ENCODE measurements at regions not wholly inside any gene's neighbourhood (a gene's known extent, or its start where the extent isn't known, plus 50 kb on each side); places are given as distances from the start of the nearest gene placed in this dataset.

DNA sequence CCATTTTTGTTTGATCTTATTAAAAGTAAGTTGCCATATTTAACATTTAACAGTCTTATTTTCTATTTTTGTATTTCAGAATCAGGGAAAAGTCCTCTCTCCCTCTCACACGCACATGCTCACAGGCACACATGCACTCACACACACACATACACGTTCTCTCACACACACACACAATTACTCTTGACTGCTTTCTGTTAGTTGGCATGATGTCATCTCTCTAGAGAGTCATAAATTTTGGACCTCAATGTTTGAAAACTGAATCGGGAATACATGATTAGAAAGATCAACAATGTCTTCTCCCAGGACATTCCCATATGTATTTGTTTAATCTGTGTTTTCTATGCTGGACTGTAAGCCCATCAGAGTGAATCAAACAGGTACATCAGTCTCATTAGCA, 165.7 kb upstream of the AHR start:
- DNase-seq: peak in 1 of 3 experiments; percentile 30

DNA sequence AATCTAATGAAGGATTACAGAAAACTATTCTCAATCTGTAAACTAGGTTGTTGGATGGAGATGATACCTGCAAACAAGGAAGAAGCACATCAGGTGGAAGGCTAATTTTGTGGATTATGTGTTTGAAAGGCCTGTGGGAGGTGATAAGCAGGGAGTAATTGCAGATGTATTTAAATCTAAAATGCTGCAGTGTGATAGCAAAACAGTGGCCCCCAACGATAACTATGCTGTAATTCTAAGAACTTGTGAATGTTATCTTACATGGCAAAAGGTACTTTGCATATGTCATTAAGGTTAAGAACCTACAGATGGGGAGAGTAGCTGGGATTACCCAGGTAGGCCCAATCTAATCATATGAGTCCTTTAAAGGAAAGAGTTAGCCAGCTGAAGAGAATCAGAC, 164.5 kb upstream of the AHR start:
- DNase-seq: no peak

DNA sequence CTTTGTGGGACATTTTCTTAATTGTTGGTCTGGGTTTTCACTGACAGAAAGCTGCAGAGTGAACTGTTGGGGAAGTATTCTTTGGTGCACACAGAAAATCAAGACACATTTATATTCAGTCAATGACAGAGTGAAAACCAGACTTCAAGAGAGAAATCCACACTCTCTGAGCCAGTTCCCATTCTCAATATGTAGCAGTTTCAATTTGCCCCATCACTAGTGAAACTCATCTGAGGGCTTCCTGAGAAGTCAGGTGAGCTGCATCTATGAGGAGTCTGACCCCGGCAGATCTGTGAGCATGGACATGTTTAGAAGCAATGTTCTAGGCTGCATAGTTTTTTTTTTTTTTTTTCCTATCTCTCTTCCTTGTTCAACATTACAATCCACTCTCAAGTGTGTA, 163.7 kb upstream of the AHR start:
- DNase-seq: no peak

DNA sequence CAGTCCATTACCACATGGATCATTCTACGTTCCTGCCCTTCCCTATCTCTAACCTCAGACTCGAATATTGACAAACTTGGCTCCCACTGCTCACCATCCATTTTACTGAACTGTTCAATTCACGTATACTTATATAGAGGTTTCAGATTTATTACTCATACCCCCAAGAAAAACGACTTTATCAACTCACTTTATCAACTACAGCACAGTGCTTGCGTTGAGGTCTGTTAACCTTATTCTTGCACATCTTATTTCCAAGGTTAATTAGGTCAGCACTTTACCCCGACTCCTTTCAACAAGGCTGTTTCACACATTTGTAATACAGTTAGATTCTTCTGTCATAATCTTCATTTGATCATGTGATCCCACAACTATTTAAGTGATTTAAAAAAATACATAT, 162.3 kb upstream of the AHR start:
- no peak for DNase-seq

DNA sequence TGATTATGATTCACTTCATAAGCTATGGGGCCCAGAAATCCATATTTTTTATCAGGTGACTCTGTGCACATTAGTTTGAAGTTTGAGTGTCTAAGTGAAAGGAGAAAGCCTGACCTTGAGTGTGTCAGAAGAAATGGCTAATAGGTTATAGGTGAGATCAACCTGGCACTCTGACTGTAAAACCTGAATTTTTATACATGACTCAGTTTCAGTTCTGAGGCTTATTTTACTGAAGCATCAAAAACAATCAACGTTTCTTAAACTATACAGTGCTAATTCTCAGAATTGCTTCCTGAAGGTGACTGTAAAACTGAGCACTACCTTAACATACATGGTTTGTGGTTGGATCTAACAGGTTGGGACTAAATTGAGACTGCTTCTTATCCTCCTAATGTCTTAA, 159.4 kb upstream of the AHR start:
- no peak for DNase-seq

DNA sequence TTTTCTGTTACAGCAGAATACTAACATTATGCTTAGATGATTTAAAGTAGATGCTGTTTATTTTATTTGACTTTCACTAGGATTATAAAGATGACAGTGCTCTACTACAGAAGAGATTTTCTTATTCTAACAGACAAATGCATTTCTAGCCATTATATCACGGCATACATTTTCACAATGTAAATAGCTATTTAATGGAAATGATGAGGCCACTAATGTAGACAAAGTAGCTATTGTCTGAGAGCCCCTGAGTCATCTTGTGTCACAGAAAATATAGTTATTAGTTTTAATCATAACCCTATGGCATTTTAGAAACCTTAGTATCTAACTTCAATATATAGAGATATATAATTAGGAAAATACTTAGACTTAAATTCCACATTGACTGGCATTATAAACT, 158.0 kb upstream of the AHR start:
- peak in 2 of 3 experiments; percentile 20 to 65 for DNase-seq

DNA sequence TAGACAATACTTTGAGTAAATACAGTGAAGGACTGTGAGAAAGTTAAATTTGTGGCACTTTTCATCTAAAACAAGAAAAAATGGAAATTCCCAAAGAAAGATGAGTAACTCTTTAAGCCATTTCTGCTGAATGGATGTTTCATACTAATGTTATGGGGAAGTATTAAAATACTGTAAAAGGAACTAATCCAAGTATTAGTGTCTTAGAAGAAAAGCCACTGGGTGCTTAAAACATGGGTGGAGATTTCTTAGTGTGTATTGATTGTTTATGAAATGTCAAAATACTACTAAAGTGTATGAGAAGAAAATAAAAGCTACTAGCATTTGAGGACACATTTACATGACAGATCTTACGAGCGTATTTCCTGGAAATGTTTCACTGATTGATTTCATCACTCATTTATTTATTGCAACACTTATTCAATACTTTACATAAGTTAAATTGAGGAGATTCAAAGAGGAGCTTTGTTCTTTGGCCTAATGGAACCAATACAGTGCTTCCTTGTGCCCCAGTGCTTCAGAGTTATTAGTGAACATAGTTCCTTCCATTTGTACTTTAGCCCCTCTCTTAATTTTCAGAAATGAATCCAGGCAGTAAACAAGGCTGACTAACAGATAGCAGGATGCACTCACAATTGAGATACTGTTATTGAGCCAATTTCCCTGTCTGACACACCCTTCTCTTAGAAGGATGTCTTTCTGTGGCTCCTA, 155.5 kb upstream of the AHR start:
- DNase-seq: no peak

DNA sequence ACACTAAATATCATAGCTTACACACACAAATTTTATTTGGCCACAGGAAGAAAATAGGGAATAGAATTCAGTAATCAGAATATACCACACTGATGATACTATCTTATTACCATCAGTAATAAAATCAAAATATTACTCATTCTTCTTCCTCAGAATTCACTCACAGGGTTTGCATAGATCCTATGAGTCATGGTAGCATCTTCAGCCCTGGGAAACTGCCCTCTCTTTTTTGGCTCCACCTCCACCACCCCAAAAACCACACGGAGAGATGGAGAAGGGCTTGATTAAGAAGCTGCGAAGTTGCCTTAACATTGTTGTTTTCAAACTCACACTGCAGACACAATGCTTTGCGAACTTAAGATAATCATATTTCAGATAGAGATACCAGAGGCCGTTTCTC, 154.1 kb upstream of the AHR start:
- DNase-seq: no peak

DNA sequence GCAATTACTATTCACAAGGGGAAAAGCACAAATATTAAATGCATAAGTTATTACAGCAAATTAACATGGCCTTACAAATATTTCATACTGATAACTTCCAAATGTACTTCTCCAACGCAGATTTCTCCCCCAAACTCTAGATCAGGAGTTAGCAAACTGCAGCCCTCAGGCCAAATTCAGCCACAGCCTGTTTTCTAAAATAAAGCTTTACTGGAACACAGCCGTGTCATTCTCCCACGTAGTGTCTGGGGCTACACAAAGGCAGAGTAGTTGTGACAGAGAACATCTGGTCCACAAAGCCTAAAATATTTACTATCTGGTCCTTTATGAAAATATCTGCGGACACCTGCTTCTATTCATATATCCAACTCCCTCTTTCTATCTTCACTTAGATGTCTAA, 151.8 kb upstream of the AHR start:
- no peak for DNase-seq

DNA sequence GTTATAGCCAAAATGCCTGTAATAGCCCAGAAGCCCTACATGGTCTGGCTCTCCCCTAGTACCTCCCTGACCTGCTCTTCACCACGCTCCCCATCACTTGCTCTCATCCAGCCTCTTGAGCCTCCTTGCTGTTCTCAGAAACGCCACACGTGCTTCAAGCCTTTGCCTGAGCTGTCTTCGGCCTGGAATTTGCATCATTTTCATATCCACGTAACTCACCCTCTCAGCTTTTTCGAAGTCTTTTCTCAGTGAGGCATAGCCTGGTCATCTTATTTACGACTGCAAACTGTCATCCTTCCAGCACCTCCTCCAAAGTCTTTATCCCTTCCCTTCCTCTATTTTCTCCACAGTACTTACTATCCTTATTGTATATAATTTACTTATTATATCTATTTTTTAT, 151.0 kb upstream of the AHR start:
- DNase-seq: no peak

DNA sequence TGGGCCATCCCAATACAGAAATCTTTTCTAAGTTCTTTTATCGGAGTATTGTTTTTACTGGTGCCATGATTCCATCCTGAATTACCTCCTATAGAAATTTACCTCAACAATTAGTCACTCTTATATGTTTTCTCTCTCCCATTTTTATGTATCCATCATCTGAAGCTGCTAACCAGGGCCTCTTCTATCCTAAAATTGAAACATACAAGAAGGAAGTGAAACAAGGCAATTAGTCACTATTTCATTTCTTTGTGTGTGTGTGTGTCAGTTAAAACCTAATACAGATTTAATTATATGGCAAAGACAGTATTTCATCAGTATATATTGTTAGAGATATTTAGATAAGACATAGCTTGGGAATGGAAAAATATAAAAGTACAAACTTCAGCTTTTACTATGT, 148.4 kb upstream of the AHR start:
- no peak for DNase-seq

DNA sequence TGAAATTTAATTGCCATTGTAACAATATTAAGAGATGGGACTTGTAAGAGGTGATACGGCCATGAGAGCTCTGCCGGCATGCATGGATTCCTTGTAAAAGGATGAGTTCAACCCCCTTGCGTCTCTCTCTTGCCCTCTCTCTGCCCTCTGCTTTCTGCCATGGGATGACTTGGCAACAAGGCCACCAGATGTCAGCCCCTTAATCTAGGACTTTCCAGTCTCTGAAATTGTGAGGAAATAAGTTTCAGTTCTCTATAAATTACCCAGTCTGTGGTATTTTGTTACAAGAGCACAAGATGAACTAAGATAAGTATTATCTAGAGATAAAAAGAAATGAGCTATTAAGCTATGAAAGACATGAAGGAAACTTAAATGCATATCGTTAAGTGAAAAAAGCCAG, 145.7 kb upstream of the AHR start:
- no peak for DNase-seq

DNA sequence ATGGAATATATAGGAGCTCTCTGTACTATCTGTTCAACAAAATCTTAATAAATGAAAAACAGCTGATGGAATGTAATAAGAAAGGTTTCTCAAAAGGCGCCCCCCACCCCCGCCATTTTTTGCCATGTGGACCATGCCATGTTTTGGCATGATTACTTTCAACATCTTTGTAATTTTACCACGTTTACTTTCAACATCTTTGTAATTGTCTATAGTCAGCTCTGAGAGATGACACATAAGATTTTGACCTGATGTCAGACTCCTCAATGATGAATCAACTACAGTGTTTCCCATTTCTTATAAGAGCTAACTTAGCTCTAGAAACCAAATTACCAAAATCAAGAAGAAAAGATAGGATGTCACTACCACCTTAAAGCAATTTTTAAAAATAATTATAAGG, 144.9 kb upstream of the AHR start:
- DNase-seq: no peak

DNA sequence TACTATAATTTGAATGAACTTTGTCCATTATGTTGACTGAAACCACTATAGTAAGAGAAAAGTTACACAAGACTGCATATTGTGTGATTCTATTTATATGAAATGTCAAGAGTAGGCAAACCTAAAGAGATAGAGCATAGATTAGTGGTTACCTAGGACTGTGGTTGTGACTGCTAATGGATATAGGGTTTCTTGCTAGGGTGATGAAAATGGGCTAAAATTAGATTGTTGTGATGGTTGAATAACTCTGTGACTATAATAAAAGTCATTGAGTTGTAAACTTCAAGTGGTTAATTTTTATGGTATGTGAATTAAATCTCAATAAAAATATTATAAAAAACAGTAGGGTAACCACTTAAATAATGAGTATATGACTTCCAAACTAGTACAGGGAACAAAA, 142.9 kb upstream of the AHR start:
- DNase-seq: peak in 2 of 3 experiments; percentile 50 to 95

DNA sequence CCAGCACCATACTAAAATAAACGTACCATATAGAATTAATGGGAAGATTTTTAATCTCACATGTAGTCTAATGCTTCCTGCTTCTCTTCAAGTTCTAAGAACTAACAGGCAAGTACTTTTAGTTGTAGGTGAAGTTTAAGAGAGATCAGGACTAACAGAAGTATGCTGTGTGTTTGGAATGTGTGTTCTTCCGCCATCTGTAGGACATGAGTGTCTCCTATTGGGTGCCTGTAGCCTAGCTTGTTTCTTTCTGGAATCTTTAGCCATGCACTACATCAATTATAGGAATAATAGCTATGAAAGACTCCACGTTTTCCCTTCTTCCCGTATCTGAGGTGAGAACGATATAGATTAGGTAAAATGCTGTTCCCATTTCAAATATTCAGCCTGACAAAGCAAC, 140.2 kb upstream of the AHR start:
- DNase-seq: no peak

DNA sequence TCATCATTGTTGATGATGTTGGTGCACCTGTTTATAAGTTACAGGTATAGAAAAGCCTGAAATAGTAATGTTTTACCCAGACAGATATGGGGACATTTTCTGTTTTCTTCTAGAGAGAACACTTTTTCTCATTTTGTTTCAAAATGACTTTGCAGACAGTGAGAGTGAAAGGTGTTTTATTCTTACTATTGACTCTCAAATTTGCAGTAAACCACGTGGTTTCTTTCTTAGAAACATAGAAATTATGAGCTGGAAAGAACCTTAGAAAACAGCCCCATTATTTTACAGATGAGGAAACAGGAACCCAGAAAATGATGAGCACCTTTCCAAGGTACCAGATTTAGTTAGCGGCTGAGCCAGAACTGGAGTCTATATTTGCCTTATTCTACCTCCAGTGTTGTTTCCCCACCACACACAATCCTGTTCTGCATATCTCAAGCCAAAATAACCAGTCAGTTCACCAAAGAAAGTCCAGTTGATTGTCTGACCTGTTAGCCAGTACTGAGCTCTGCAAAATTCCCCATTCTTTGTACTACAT, 138.9 kb upstream of the AHR start:
- DNase-seq: no peak

DNA sequence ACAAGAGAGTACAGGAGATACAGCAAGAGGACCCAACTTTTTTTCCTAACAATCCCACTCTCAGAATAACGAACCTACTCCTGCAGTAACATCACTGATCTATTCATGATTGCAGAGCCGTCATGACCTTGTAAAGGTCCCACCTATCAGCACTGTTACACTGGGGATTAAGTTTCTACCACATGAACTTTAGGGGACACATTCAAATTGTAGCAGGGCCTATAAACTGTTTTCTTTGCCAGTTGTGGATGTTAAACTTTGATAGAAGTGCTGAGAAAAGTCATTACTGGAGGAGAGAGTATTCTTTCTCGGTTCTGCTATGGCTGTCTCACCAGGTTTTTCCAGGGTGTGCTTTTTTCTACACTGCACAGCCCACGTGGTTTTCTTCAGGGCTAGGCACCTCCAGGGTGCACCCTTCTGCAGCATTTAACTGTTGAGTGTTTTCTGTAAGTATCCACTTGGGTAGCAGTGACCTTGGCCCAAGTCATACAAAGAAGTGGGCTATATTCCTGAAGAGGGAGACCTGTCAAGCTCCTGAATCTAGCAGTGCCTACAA, 131.6 kb upstream of the AHR start:
- no peak for DNase-seq

DNA sequence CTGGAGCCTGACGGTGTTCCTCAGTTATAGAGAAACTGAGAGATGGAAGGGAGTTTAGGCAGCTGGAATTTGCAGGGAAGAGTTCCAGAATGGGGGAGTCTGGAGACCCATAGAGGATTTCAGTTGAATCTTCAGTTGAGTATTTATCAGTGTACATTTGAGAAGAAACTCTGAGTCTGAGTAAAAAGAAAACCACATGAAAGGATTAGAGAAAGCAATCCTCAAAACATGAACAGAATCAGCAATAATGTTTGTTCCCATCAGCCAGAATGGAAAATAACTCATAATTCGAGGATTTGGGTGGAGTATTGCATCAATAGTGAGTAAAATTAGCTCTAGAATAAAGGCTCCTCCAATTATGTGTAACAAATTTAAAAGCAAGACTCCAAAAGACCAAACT, 130.0 kb upstream of the AHR start:
- no peak for DNase-seq

DNA sequence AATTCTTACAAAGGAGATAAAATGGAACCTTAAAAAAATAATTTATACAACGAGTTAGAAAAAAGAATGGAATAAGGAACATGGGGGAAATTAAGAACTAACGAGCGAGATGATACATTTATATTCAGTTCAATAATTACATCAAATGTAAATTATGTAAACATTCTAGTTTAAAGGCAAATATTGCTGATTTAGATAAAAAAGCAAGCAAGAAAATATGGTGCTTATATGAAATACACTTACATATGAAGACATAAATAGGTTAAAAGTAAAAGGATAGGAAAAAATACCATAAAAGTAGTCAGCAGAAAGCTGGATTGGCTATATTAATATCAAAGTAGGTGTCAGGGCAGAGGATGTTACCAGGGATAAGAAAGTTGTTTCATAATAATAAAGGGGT, 127.0 kb upstream of the AHR start:
- no peak for DNase-seq

DNA sequence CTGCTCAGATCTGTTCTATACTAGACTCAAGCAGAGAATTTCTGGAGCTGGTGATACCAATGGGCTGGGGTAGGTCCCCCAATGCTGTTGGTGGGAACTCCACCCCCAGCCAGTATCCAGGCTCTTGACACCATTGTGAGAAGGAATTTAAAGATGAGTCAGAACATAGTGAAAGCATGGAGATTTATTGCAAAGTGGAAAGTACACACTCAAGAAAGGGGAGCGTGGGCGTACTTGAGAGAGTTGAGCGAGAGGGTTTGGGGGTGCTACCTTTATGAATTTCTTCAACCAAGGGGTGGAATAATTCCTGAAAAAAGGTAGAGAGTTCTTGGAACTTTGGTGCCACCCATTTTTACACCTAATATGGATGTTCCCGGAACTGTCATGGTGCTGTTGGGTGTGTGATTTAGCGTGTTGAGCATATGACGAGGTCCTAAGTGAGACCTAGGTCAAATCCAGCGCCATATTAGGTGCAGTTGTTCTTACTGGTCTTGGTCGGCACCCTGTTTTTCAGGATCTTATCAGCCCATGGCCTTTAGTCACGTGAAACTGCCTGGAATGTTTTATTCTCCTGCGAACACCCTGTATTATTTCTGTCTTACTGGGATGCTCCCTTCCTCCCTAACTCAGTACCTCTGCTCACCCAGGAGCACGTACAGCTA, 122.0 kb upstream of the AHR start:
- DNase-seq: no peak

DNA sequence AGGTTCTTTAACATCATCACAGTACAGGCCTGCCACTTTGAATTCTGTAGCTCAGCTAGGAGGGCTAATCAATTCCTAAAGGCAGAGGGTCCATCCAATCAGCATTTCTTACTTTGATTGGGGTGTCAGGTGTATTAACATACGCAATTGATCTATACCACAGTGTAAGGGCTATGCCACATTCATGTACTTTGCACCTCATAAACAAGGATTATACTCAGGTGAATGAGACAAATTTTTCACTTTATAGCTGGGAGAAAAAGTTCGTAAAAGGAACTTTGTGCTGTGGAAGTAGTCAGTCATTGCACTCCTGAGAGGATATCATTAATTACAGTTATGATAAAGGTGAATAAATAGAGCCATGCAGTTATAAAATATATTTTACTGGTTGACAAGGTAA, 119.9 kb upstream of the AHR start:
- no peak for DNase-seq

DNA sequence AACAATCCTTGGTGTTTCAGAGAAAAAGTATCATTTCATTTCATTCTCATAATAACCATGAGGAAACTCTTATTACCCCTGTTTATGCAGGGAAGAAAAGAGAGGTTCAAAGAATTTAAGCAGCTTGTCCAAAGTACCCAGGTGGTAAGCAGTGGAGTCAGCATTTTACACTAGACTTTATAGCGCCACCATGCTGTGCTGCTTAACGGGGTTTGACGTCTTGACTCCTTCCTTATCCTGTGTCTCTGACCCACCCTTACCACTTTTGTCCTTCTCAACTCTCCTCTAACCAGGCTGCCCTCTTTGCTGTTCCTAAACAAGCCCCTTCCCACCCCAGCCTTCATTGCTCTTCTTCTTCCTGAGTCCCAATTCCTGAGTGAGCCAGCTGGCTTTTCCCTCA, 117.0 kb upstream of the AHR start:
- DNase-seq: no peak

DNA sequence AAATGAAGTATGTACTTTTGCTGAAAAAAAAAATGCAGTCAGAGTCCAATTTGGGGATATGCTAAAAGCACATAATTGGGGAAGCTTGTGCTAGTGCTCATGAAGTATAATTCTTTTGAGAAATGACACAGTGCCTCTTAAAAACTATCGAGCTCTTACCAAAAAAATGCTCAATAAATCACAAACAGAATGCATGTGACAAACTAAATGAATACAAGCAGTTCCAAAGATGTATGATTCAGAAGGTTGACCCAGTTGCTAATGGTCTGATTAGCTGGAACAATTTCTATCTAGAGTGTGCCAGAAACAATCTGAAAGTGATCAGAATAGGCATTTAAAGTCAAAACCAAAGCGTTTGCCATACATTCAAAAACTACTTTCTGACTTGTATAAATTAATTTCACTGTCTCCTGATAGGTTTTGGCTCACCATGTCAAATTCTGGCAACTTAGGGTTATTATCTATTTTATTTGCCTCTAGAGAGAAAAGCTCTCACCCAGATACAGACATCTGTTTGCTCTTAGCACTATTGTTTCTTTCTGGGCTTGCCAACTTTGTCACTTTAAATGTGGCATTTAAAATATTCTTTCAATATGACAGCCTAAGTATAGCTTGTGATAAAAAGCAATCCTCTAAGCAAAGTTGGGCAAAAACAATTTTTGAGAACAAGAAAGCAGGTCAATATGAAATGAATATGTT, 114.7 kb upstream of the AHR start:
- DNase-seq: no peak
